ENCODE measurements at regions not wholly inside any gene's neighbourhood (a gene's known extent, or its start where the extent isn't known, plus 50 kb on each side); places are given as distances from the start of the nearest gene placed in this dataset.

GRCh38 chr2:219877728-219878127 is 250.3 kb downstream of the SLC4A3 start:
- TF ChIP-seq CTCF (IDR thresholded peaks at IDR 0.05; ENCODE audit: insufficient read depth, low read length, poor library complexity, severe bottlenecking), result no peak
- no peaks in the 10 kb centered on the region for H3K27me3 ChIP-seq (ENCODE audit: control insufficient read depth, insufficient read depth, low read length)
- no peak overlapping the region for H3K4me3 ChIP-seq (ENCODE audit: low read depth, low read length)
- H3K36me3 ChIP-seq (ENCODE audit: control insufficient read depth, insufficient read depth, low read length), result no peaks in the 10 kb centered on the region
- DNase-seq (ENCODE audit: low read depth), result no peak

- no peak for DNase-seq (ENCODE audit: low read depth)
- H3K27me3 ChIP-seq (ENCODE audit: control insufficient read depth, insufficient read depth, low read length), result no peaks in the 10 kb centered on the region
- H3K4me3 ChIP-seq (ENCODE audit: low read depth, low read length), result no peak overlapping the region
- no peak for TF ChIP-seq CTCF (IDR thresholded peaks at IDR 0.05; ENCODE audit: insufficient read depth, low read length, poor library complexity, severe bottlenecking)
- H3K36me3 ChIP-seq (ENCODE audit: control insufficient read depth, insufficient read depth, low read length), result no peaks in the 10 kb centered on the region
Measured at GRCh38 chr2:219878516-219878915, 251.1 kb downstream of the SLC4A3 start.

- no peaks in the 10 kb centered on the region for H3K36me3 ChIP-seq (ENCODE audit: control insufficient read depth, insufficient read depth, low read length)
- no peaks in the 10 kb centered on the region for H3K27me3 ChIP-seq (ENCODE audit: control insufficient read depth, insufficient read depth, low read length)
- no peak overlapping the region for H3K4me3 ChIP-seq (ENCODE audit: low read depth, low read length)
- no peak for DNase-seq (ENCODE audit: low read depth)
- no peak for TF ChIP-seq CTCF (IDR thresholded peaks at IDR 0.05; ENCODE audit: insufficient read depth, low read length, poor library complexity, severe bottlenecking)
Measured at GRCh38 chr2:219881851-219882250, 254.4 kb downstream of the SLC4A3 start.

- no peak for TF ChIP-seq CTCF (IDR thresholded peaks at IDR 0.05; ENCODE audit: insufficient read depth, low read length, poor library complexity, severe bottlenecking)
- no peaks in the 10 kb centered on the region for H3K36me3 ChIP-seq (ENCODE audit: control insufficient read depth, insufficient read depth, low read length)
- no peak for DNase-seq (ENCODE audit: low read depth)
Measured at GRCh38 chr2:219886615-219887014, 259.2 kb downstream of the SLC4A3 start.

GRCh38 chr2:219887870-219888269 is 260.4 kb downstream of the SLC4A3 start:
- Histone ChIP-seq H3K36me3 (ENCODE audit: control insufficient read depth, insufficient read depth, low read length) (no peaks in the 10 kb centered on the region), H3K27me3 (ENCODE audit: control insufficient read depth, insufficient read depth, low read length) (no peaks in the 10 kb centered on the region), H3K4me3 (ENCODE audit: low read depth, low read length) (no peak overlapping the region)
- DNase-seq (ENCODE audit: low read depth), result no peak
- TF ChIP-seq CTCF (IDR thresholded peaks at IDR 0.05; ENCODE audit: insufficient read depth, low read length, poor library complexity, severe bottlenecking), result no peak

More at GRCh38 chr2:219886615-219887014, 259.2 kb downstream of the SLC4A3 start:
- Histone ChIP-seq H3K4me3 (ENCODE audit: low read depth, low read length) (no peak overlapping the region), H3K27me3 (ENCODE audit: control insufficient read depth, insufficient read depth, low read length) (no peaks in the 10 kb centered on the region)

- DNase-seq (ENCODE audit: low read depth), result no peak
- TF ChIP-seq CTCF (IDR thresholded peaks at IDR 0.05; ENCODE audit: insufficient read depth, low read length, poor library complexity, severe bottlenecking), result no peak
- Histone ChIP-seq H3K27me3 (ENCODE audit: control insufficient read depth, insufficient read depth, low read length) (no peaks in the 10 kb centered on the region), H3K4me3 (ENCODE audit: low read depth, low read length) (no peak overlapping the region), H3K36me3 (ENCODE audit: control insufficient read depth, insufficient read depth, low read length) (no peaks in the 10 kb centered on the region)
Measured at GRCh38 chr2:219893541-219893940, 266.1 kb downstream of the SLC4A3 start.

All from kidney epithelial cell (primary cell).